Anterior cingulate cortex (tissue), 58 donors: ENCODE measurements at regions not wholly inside any gene's neighbourhood (a gene's known extent, or its start where the extent isn't known, plus 50 kb on each side); places are given as distances from the start of the nearest gene placed in this dataset.
"Not testable (repeated sequence)": the region's sequence is repeated elsewhere in the genome, so short reads cannot be mapped to it uniquely, and the experiment has no call there.

Experiments
- DNase-seq, 58 donors: peaks; one replicate each; lab custom pipeline; 2025; lab: John Stamatoyannopoulos, UW

DNA sequence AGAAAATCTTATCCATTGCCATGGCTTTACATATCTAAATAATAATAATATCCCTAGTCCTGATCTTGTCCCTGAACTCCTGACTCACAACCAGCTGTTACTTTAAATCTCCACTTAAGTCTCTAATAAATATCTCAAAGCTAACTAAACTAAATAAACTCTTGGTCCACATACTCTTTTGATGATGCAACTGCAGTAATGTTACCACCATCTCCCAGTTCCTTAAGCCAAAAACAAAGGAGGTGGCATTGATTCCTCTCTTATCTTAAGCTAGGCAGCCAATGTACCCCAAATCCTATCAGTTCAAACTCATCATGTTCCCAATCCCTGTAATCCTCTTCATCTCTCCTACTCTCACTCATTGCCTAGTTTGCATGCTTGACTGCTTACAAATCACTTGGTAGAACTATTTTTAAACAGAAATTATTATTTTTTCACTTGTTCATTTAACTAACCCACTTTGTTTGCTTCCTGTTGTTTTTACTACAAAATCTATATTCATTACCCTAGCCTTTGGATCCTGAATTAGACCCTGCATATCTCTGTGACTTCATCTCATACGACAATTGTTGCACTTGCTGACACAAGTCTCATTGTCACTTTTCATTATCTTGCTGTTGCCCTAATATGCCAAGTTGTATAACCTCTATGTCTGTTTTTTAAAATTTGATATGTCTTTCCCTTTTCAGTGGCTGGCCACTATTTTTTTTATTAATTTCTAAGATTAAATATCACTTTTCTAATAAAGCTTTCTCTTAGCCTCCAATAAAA lies 462.2 kb downstream of the ZPLD1 start:
- DNase-seq, result no peak

DNA sequence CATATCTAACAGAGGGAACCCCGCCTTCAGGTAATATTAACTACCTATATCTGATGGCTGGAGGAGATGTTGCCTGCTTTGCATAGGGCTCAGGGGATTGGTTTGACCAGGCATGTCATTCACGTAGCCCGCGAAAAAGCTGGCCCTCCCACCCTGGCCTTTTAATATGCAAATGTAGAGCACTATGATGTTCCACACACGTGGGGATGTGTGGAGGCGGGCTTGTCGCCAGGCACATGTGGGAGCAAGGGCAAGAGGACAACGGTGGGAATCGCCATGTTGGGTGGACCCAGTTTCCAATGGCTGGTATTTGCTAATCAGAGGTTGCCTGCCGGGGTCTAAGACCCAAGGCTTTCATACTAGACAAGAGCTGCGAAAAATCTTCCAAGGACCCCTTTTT lies 469.8 kb downstream of the ZPLD1 start:
- DNase-seq, result no peak

DNA sequence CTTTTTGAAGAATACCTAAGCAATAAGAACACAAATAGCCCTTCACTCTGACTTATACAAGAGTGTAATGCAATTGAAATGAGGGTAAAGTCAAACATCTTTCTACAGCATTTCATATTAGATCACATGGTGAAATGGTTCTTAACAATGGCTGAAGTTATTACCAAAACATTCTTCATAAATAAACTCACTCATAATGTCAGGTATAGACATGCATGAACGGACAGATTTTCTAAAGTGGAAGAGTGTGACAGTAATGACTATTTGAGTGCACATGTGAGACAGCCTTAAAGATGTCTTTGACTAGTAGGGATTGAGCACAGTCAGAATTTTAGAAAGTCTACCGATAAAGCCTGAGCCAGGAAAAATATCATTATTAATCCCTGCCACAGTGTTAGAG lies 471.0 kb downstream of the ZPLD1 start:
- no peak for DNase-seq

DNA sequence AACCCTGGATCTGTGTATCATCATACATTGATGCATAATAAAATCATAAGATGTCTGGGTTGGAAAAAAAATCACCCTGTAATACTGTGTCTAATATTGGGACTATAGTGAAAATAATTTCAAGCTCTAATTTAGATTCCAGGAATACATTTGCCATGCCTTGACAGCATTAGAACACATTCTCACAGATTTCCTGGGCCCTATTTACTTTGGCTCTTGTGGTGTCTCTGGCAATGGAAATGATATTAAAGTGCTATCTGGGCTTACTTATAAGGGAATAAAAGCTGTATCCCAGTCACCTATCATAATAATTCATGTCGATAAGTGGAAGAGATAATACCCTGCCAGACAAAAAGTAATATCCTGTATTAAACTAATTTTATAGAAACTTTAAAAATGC lies 472.0 kb downstream of the ZPLD1 start:
- DNase-seq, result no peak

DNA sequence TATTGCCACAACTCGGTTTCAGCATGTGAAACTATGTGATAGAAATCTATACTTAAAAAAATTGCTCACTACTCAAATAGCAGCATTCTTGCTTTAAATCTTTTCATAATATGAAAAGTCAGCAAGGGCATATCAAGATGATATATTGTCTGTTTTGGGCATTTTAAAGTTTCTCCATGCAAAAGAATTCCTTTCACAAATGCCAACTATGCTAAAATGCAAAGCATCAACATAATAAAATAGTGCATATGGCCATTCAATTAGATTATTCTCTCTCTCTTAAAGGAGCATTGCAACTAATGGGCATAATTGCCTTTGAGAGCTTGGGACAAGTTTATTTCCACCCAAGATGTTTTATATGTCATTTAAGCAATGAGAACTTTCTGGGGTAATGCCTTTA lies 475.1 kb downstream of the ZPLD1 start:
- DNase-seq, result no peak

DNA sequence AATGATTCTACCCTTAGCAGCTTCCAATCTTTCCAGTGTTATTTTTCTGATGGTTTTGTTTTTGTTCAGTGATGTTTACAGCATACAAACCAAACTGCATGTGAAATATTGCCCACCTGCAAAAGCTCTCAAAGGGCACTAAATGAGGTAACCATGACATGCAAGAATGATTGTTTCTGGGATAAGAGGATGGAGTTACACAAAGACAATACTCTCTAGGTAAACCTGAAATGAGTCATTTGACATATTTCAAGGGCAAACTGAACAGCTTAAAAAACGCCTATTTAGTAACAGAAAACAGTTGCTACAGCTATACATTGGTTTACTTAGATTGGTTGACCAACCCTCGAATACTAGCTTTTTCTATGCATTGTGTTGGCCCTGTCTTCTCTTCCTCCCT lies 481.7 kb downstream of the ZPLD1 start:
- DNase-seq, result no peak

DNA sequence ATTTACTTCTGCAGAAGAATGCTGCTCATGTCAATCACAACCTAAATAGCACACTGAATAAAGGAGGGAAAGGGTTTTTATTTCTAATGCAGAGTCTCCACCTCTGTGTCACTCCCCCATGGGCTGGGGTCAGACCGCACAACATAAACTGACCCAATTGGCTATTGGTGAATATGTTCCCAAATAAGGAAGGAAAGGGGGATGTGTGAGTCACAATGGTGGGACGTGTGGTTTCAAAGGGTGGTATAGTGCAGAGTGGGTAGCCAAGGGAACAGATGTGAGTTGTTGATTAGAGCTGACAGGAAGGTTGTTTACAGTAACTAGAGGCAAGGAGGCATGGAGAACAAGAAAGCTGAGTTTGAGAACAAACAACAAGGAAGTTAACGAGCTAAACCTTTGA lies 491.8 kb downstream of the ZPLD1 start:
- DNase-seq, result no peak

DNA sequence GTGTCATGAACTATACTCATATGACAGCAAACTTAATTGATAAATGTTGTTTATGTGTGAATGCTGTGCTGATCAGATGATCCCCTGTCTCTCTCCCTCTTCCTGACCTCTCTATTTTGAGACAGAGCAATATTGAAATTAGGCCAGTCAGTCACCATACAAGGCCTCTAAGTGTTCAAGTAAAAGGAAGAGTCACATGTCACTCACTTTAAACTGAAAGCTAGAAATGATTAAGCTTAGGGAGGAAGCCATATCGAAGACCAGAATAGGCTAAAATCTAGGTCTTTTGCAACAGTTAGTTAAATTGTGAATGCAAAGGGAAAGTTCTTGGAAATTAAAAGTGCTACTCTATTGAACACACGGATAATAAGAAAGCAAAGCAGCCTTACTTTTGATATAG lies 498.6 kb downstream of the ZPLD1 start:
- DNase-seq, result no peak

DNA sequence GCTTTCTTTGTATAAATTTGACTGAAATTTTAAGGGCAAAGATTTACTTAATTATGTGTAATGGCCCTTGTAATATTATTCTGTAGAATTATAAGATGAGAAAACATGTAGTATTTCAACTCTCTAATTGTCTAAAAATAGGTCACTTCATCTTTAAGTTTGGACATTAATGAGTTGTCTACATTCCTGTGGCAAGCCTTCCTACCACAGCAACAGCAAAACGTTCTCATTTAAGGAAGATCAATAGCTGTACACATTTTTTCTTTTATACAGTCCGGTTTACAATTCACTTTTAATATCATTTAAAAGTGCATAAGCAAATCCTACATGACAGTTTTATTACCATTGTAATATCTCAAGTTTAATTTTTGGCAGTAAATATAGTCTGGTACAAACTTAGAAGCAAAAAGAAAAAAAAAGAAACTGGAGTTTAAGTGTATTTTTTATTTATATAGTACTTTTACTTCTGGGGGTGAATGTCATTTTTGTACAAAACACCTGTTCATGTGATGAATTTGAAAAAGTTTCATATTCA lies 501.8 kb downstream of the ZPLD1 start:
- DNase-seq, result no peak

DNA sequence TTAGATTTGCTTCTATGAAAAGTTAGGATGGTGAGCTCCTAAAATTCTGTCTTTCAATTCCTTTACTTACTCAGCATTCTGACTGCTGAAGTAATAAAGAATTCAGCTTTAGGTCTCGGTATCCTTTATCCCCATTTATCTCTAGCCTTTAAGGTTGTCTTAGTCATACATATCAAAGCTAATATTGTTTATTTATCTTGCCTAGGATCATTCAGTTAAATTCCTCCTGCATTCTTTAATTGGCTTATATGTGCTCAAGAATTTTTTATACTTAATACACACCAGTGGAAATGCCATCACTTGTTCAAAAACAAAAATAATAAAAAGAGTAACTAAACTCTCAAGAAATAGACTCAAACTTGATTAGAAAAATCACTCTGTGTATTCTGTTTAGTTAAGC lies 507.0 kb downstream of the ZPLD1 start:
- no peak for DNase-seq

DNA sequence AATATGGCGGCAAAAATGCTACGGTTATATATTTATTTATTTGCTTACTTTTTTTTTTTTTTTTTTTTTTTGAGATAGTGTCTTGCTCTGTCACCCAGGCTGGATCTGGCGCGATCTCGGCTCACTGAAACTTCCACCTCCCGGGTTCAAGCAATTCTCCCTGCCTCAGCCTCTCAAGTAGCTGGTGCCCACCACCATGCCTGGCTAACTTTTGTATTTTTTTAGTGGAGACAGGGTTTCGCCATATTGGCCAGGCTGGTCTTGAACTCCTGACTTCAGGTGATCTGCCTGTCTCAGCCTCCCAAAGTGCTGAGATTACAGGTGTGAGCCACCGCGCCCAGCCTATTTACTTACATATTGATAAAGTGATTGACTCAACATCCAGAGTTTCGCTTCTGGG lies 511.6 kb downstream of the ZPLD1 start:
- DNase-seq, result not testable (repeated sequence)

DNA sequence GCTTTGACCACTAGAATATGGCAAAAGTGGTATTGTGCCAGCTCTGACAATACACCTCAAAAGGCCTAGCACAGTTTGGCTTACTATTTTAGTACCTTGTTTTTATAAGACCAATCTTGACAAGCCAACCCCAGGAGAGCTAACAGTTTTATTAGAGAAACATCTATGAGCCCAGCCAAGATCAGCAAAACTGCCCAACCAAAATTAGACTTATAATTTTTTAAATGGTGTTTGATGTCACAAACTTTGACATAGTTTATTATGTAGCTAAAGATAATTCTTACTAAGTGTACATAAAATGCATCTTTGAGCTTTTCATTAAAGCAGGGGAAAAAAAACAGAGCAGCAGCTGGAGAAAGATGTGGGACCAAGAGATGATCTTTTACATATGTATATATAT lies 537.5 kb downstream of the ZPLD1 start:
- no peak for DNase-seq

DNA sequence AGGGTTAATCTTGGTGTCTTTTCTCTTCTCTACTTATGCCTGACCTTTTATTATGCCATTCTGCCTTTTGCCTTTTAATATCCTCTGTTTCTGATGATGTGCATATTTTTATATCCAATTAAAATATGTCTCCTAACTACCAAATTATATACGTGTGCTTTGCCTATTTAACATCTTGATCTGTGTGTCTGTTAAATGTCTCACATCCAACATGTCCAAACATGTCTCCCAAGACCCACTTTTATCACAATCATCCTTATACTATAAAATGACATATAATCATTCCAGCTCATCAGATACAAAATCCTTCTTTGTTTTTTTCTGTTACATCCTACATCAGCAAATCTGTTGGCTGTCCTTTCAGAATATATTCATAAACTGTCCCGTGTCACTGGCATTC lies 539.5 kb downstream of the ZPLD1 start:
- no peak for DNase-seq

DNA sequence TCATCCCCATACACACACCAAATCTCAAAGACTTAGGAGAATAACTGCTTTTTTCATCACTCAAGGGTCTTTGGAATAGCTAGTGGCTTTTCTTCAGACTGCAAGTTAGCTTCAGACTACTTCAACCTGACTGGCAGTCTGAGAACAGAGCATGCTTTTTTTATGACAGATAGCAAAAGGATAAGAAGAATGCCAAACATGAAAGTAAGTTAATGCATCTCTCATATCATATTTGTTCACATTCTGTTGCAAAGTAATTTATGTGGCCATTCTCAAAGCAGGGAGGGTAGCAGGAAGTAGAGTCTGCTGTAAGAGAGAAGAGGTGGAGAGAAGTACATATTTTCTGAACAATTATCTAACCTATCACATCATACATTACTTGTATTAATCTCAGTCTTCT lies 544.4 kb downstream of the ZPLD1 start:
- no peak for DNase-seq

DNA sequence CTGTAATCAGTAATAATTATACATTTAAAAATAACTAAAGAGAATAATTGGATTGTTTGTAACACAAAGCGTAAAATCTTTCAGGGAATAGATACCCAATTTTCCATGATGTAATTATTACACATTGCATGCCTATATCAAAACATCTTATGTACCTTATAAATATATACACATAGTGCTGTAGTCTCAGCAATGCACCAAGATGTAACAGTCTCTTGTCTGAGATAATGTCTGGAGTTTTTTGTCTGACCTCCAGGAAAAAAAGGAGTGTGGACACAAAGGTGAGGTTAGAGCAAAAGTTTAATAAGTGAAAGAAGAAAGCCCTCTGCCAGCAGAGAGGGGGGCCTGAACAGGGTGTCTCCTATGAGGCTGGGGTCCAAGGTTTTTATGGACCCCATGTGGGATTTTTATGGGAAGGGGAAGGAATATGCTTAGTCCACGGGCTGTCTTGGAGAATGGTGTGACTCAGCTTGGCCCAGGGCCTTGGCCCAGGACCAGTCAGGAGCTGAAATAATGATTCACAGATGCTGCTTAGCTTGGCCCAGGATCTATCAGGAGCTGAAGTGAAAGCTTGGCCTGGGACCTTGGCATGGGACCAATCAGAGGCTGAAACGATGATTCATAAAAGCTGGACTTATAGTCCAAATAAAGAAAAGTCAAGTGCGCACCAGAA lies 545.0 kb downstream of the ZPLD1 start:
- DNase-seq, result peak in 2 of 58 donors; percentile 11 to 22

DNA sequence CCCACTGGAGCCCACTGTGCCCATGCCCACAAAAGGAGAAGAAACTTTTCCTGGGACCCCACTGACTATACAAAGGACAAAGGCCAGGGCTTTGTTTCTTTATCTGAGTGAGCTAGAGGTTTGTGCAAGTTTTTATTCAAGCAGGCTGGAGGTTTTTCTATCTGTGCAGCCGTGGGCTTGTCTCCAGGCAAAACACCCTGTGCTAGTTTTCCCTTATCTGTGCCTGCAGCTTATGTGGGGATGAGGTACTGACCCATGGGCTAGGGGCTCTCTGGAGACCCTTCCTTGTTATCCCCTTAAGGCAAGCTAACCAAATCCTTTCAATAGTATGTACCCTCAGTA lies 545.5 kb downstream of the ZPLD1 start:
- DNase-seq, result no peak

DNA sequence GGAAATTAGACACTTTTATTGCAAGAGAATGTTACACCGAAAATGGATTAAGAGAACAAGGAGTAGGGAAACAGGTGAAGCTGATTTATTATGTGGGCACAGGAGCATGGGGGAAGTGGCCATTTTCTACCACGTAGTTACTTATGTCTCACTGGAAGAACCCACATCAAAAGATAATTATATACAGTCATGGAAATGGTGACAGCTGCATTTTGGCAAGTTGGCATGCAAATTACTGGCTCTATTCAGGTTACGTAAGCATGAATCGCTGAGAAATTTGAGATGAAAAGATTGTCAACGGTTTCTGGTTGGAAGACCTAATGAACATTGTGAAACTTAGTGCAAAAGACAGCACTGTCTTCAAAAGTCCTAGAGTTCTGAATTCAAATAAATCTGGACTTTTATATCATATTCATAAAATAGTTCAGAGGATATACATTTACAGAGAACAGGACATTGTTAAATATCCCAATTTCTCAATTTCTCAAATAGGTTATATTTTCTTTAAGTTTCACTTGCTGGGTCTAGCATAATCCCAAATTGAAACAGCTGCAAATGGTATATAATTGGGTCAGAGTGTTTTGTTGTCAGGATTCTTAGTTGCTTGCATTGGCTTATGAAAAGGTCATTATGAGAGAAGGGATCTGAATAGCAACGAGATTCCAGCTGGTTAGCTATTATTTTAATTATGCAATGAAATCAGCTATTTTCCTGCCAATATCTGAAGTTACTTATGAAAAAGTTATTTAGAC lies 567.8 kb downstream of the ZPLD1 start:
- DNase-seq, result peak in 3 of 58 donors; percentile 5 to 23 (median 15)

DNA sequence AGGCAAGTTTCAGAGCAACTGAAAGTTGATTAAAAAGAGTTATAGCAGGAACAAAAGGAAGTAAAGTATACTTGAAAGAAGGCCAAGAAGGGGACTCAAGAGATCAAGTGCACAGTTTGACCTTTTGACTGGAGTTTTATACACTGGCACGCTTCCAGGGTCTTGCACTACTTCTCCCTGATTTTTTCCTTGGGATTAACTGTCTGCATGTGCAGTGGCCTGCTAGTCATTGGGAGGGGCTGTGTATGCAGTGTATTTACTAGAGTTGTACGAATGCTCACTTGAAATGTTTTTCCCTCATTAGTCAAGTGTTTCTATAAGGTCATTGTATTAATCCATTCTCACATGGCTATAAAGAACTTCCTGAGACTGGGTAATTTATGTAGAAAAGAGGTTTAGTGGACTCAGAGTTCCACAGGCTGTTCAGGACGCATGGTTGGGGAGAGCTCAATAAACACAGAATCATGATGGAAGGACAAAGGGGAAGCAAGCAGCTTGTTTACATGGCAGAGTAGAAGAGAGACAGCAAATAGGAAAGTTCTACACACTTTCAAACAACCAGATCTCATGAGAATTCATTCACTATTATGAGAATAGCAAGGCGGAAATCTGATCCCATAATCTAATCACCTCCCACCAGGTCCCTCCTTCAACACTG lies 571.8 kb downstream of the ZPLD1 start:
- DNase-seq, result no peak

DNA sequence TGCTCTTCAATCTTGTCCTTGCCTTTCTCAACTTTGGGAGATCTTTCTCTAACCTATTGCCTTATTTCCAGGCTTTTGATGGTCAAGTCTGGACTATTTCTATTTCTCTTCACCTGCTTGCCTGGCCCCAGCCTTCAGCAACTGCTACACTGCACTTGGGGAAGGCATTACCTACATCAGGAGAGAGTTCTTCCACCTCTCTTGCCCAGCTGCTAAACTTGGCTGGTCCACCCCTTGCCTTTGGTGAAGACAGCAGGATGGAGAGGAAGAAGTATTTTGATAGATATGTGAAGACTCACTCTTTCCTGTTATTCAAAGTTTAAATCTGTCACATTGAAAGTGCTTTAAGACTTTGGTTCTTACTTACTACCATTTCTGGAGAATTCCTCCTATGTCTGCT lies 574.8 kb downstream of the ZPLD1 start:
- DNase-seq, result no peak

DNA sequence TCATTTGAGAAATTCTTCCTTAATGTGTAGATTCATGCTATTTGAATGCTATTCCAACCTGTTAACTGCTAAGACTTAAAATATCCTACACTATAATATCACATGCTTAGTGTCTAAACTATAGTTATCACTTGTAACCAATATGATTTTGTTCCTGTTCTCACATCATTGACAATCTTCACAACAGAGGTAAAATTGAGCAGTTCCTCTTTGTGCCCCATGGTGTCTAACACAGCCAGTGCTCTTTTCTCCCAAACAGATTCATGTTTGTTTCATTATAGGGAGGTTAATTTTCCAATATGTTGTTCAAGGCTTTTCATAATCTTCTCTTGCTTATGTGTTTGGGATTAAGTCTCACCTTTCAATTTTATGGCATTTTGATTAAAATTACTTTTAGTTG lies 591.1 kb downstream of the ZPLD1 start:
- no peak for DNase-seq

DNA sequence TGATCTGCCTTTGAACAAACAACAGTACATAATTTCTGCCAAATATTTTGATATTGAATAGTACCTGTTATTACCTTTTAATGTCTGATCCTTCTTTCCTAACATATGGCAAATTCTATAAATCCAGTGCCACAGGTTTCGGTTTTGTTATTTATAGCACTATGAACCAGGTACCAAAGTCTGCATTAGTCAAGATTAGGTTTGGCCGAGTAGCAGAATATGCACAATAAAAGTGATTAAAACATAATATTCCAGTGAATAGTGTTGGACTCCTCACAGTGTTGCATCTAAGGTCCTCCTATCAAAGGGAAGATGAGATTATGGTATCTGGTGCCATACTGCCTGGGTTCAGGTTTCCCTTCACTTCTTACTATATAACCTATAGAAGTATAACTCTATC lies 599.0 kb downstream of the ZPLD1 start:
- no peak for DNase-seq
